Naive thymus-derived CD4-positive, alpha-beta T cell (primary cell): ENCODE measurements at regions not wholly inside any gene's neighbourhood (a gene's known extent, or its start where the extent isn't known, plus 50 kb on each side); places are given as distances from the start of the nearest gene placed in this dataset.

Experiments
- ATAC-seq: fragments of 150-1000 bp; cut with Tn5 transposase; 2 replicates; pipeline ENCODE4 v1.10.0; 2021; ENCODE audit warnings: mild to moderate bottlenecking, moderate library complexity
- CTCF ChIA-PET: fragments of 350-600 bp; sonication (Branson Sonifier 250); formaldehyde crosslinking; loops from one replicate; lab custom pipeline; 2021; ENCODE audit warnings: antibody characterized with exemption; lab: Charles Lee
- POLR2A ChIA-PET: fragments of 350-600 bp; sonication (Branson Sonifier 250); formaldehyde crosslinking; loops from one replicate; lab custom pipeline; 2021; ENCODE audit warnings: antibody characterized with exemption, inconsistent platforms; lab: Charles Lee
- DNase-seq, 9 donors: peaks; one replicate each; pipeline versions ENCODE4 v3.0.0 to v3.0.0-alpha.2; 2020 to 2022; ENCODE audit warnings: mixed read lengths in 1 of 9
- H3K27ac ChIP-seq: one replicate; pipeline ENCODE4 v1.7.0; 2013; ENCODE audit warnings: mild to moderate bottlenecking, low read depth, low read length, moderate library complexity
- H3K27me3 ChIP-seq, 2 donors: one replicate each; pipeline ENCODE4 v1.7.0; 2013; ENCODE audit warnings: low read length in 2 of 2, mild to moderate bottlenecking in 2 of 2, moderate library complexity in 2 of 2; ENCODE audit not compliant: control insufficient read depth in 2 of 2, insufficient read depth in 2 of 2
- H3K36me3 ChIP-seq, 3 experiments: 1 replicate in 2 of 3; 2 replicates in 1 of 3; pipeline ENCODE4 v1.7.0; 2013; ENCODE audit warnings: low read length in 3 of 3, mild to moderate bottlenecking in 3 of 3, moderate library complexity in 1 of 3; ENCODE audit not compliant: insufficient read depth in 3 of 3, control insufficient read depth in 2 of 3
- H3K4me1 ChIP-seq, 2 donors: one replicate each; pipeline ENCODE4 v1.7.0; 2013; ENCODE audit warnings: low read length in 2 of 2, mild to moderate bottlenecking in 2 of 2, moderate library complexity in 1 of 2; ENCODE audit not compliant: control insufficient read depth in 2 of 2, insufficient read depth in 2 of 2
- H3K4me3 ChIP-seq: 2 replicates; pipeline ENCODE4 v1.7.0; 2013; ENCODE audit warnings: mild to moderate bottlenecking, low read length
- H3K9me3 ChIP-seq, 3 experiments: 1 replicate in 2 of 3; 2 replicates in 1 of 3; pipeline ENCODE4 v1.7.0; 2013; ENCODE audit warnings: low read length in 3 of 3; ENCODE audit not compliant: control insufficient read depth in 2 of 3
- H3K27ac Mint-ChIP-seq, 9 donors: one replicate each; pipeline ENCODE4 v1.8.0; 2020 to 2022; ENCODE audit warnings: mixed read lengths in 9 of 9, mild to moderate bottlenecking in 8 of 9, moderate library complexity in 5 of 9, inconsistent platforms in 2 of 9
- H3K27me3 Mint-ChIP-seq, 5 donors: one replicate each; pipeline ENCODE4 v1.8.0; 2021 to 2022; ENCODE audit warnings: mixed read lengths in 5 of 5, mild to moderate bottlenecking in 1 of 5
- H3K36me3 Mint-ChIP-seq, 5 donors: one replicate each; pipeline ENCODE4 v1.8.0; 2020 to 2022; ENCODE audit warnings: mixed read lengths in 5 of 5, mild to moderate bottlenecking in 3 of 5, inconsistent platforms in 1 of 5
- H3K4me1 Mint-ChIP-seq, 7 donors: one replicate each; pipeline ENCODE4 v1.8.0; 2020 to 2022; ENCODE audit warnings: mixed read lengths in 7 of 7, mild to moderate bottlenecking in 3 of 7, inconsistent platforms in 1 of 7
- H3K4me3 Mint-ChIP-seq, 10 donors: one replicate each; pipeline ENCODE4 v1.8.0; 2020 to 2022; ENCODE audit warnings: mild to moderate bottlenecking in 10 of 10, mixed read lengths in 10 of 10, moderate library complexity in 6 of 10, inconsistent platforms in 2 of 10
- H3K9me3 Mint-ChIP-seq, 11 donors: one replicate each; pipeline ENCODE4 v1.8.0; 2020 to 2022; ENCODE audit warnings: mixed read lengths in 11 of 11, mild to moderate bottlenecking in 4 of 11, inconsistent platforms in 1 of 11, moderate library complexity in 1 of 11
- intact Hi-C, 2 donors: fragments of 100-400 bp; cut with micrococcal nuclease; formaldehyde crosslinking; loops; one replicate each; pipeline ENCODE4 v1.15.1; 2023

GRCh38 chr10:28822719-28823464, 145.6 kb downstream of the BAMBI start:
- no peak overlapping the region for H3K4me3 Mint-ChIP-seq
- no peak overlapping the region for H3K27ac Mint-ChIP-seq
- intact Hi-C loops: no loop called here
- ChIA-PET CTCF (no interaction called here), POLR2A (no interaction called here)
- no peak overlapping the region for H3K4me3 ChIP-seq
- H3K27me3 Mint-ChIP-seq: peaks cover 0 to 29% (median 8%) of the 10 kb centered on the region in 5 donors
- H3K27ac ChIP-seq: no peak overlapping the region
- H3K36me3 Mint-ChIP-seq: peaks cover 0 to 3% (median 0%) of the 10 kb centered on the region in 5 donors
- H3K4me1 ChIP-seq: no peaks in the 10 kb centered on the region
- H3K36me3 ChIP-seq: no peaks in the 10 kb centered on the region
- DNase-seq (no peak), ATAC-seq (no peak)
- peaks cover 0 to 3% (median 0%) of the 10 kb centered on the region in 11 donors for H3K9me3 Mint-ChIP-seq
- H3K4me1 Mint-ChIP-seq: no peaks in the 10 kb centered on the region
- H3K9me3 ChIP-seq: no peaks in the 10 kb centered on the region
- H3K27me3 ChIP-seq: peaks cover 0 to 2% of the 10 kb centered on the region in 2 donors

DNA sequence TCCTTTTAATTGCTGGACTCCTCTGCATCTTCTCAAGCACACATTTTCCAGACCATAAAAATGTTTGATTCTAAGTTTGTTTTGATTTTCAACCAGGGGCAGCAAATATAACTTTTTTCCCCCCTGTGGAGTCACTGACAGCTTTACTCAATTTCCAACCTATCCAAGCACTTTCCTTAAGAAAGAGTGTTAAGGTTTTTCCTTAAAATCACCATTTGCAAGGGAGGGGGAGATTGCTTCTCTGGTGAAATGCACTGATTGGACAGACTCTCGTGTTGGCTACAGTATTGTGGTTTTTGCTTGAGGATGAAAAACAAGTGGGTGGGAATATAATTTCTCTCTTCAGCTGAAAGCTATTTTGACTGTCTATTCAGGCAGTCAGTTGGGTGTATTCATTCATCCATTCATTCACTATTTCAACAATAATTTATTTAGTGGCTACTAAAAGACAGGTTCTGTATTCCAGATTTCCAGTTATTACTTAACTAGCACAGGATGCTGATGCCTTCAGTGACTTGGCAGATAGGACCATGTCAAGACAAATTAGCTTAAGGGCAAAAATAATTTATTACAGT, 146.3 kb downstream of the BAMBI start:
- no peak for DNase-seq
- Histone ChIP-seq H3K4me3 (no peak overlapping the region), H3K36me3 (no peaks in the 10 kb centered on the region), H3K9me3 (no peaks in the 10 kb centered on the region), H3K27me3 (peaks cover 0 to 2% of the 10 kb centered on the region in 2 donors), H3K4me1 (no peaks in the 10 kb centered on the region), H3K27ac (no peak overlapping the region)
- intact Hi-C loops: no loop called here
- ChIA-PET CTCF (no interaction called here), POLR2A (no interaction called here)
- Mint-ChIP-seq H3K9me3 (peaks cover 0 to 3% (median 0%) of the 10 kb centered on the region in 11 donors), H3K27me3 (peaks cover 0 to 29% (median 6%) of the 10 kb centered on the region in 5 donors), H3K27ac (no peak overlapping the region), H3K4me3 (no peak overlapping the region), H3K4me1 (no peaks in the 10 kb centered on the region), H3K36me3 (peaks cover 0 to 3% (median 0%) of the 10 kb centered on the region in 5 donors)
- no peak for ATAC-seq

DNA sequence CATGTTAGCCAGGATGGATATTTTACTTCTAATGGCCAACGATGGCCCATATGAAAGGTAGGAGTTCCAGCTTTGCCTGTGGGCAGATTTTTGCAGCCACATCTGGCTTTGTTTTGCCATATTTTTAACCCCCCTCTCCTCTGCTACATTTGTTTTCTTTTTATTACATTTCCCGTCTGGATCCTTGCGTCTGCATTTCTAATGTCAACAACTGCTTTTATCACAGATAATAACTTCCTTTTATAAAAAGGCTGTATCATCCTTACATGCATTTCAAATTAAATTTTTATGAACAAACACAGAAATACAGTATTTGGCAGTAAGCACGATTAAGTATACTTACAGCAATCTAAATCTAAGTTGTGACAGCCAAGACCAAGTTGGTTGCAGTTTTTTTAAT, 156.0 kb downstream of the BAMBI start:
- ATAC-seq (no peak), DNase-seq (no peak)
- no peaks in the 10 kb centered on the region for H3K36me3 Mint-ChIP-seq
- ChIA-PET CTCF (no interaction called here), POLR2A (no interaction called here)
- no peak overlapping the region for H3K4me3 ChIP-seq
- peaks cover 0 to 6% (median 0%) of the 10 kb centered on the region in 7 donors for H3K4me1 Mint-ChIP-seq
- H3K9me3 Mint-ChIP-seq: peaks cover 0 to 6% (median 0%) of the 10 kb centered on the region in 11 donors
- intact Hi-C loops: no loop called here
- H3K9me3 ChIP-seq: no peaks in the 10 kb centered on the region
- H3K27ac Mint-ChIP-seq: no peak overlapping the region
- no peaks in the 10 kb centered on the region for H3K27me3 ChIP-seq
- H3K27ac ChIP-seq: no peak overlapping the region
- no peak overlapping the region for H3K4me3 Mint-ChIP-seq
- H3K27me3 Mint-ChIP-seq: peaks cover 0 to 21% (median 19%) of the 10 kb centered on the region in 5 donors
- H3K36me3 ChIP-seq: no peaks in the 10 kb centered on the region
- H3K4me1 ChIP-seq: no peaks in the 10 kb centered on the region

GRCh38 chr10:28836435-28836743, 159.1 kb downstream of the BAMBI start:
- Histone ChIP-seq H3K27me3 (no peaks in the 10 kb centered on the region), H3K4me3 (no peak overlapping the region), H3K9me3 (no peaks in the 10 kb centered on the region), H3K27ac (no peak overlapping the region), H3K4me1 (no peaks in the 10 kb centered on the region), H3K36me3 (no peaks in the 10 kb centered on the region)
- POLR2A ChIA-PET: no interaction called here
- ATAC-seq (no peak), DNase-seq (no peak)
- H3K36me3 Mint-ChIP-seq: no peaks in the 10 kb centered on the region
- intact Hi-C loops: no loop called here
- peaks cover 0 to 27% (median 19%) of the 10 kb centered on the region in 5 donors for H3K27me3 Mint-ChIP-seq
- CTCF ChIA-PET: no interaction called here
- H3K4me1 Mint-ChIP-seq: peaks cover 0 to 6% (median 0%) of the 10 kb centered on the region in 7 donors
- no peak overlapping the region for H3K27ac Mint-ChIP-seq
- peaks cover 0 to 6% (median 0%) of the 10 kb centered on the region in 11 donors for H3K9me3 Mint-ChIP-seq
- no peak overlapping the region for H3K4me3 Mint-ChIP-seq

DNA sequence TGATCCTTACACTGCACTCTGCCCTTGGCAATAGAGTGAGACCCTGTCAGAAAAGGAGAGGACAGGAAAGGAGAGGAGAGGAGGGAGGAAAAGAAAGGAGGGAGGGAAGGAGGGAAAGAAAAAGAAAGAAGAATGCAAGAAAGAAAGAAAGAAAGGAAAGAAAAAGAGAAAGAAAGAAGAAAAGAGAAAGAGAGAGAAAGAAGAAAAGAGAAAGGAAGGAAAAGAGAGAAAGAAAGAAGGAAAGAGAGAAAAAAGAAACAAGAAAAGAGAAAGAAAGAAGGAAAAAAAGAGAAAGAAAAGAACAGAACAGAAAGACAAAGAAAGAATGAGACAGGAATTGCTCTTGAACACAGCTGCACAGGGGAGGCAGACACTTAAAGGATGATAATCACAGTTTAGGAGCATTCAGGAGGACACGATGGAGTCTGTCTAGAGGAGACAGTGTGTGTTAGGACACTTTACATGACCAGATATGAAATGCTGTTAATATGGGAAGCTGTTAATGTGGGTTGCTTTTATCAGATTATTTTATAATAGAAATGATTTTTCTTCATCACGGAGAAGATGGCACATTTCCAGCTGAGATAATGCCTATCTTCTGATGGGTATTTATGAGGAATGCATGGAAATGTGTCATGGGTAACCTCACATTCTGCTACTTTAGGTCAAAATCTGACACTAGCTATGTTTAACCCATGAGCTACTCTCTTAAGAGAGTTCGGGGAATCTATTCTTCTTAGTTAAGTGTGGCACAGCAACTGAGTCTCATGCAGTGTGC, 160.5 kb downstream of the BAMBI start:
- H3K27me3 ChIP-seq: no peaks in the 10 kb centered on the region
- no peak overlapping the region for H3K4me3 ChIP-seq
- no peak overlapping the region for H3K27ac ChIP-seq
- DNase-seq: no peak
- peaks cover 0 to 6% (median 0%) of the 10 kb centered on the region in 7 donors for H3K4me1 Mint-ChIP-seq
- intact Hi-C loops: no loop called here
- ChIA-PET CTCF (no interaction called here), POLR2A (no interaction called here)
- no peaks in the 10 kb centered on the region for H3K9me3 ChIP-seq
- no peak for ATAC-seq
- H3K4me3 Mint-ChIP-seq: no peak overlapping the region
- no peaks in the 10 kb centered on the region for H3K4me1 ChIP-seq
- no peaks in the 10 kb centered on the region for H3K36me3 Mint-ChIP-seq
- no peak overlapping the region for H3K27ac Mint-ChIP-seq
- no peaks in the 10 kb centered on the region for H3K36me3 ChIP-seq
- H3K9me3 Mint-ChIP-seq: peaks cover 0 to 4% (median 0%) of the 10 kb centered on the region in 11 donors
- peaks cover 0 to 27% (median 19%) of the 10 kb centered on the region in 5 donors for H3K27me3 Mint-ChIP-seq

DNA sequence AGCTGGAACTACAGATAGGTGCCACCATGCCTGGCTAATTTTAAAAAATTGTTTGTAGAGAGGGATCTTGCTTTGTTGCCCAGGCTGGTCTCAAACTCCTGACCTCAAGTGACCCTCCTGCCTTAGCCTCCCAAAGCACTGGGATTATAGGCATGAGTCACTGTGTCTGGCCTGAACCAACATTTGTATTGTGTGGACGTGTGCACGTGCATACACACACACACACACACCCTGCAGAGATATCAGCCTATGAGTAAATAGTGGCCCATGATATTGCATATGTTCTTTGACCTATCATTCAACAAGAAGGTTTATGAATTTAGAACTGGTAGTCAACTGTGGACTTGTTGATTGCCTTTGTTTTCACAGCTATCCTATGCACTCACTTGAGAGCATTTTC, 161.6 kb downstream of the BAMBI start:
- H3K27ac Mint-ChIP-seq: no peak overlapping the region

More for the DNA sequence above, 161.6 kb downstream of the BAMBI start:
- Histone ChIP-seq H3K27me3 (no peaks in the 10 kb centered on the region), H3K4me1 (no peaks in the 10 kb centered on the region), H3K36me3 (no peaks in the 10 kb centered on the region), H3K9me3 (no peaks in the 10 kb centered on the region), H3K27ac (no peak overlapping the region), H3K4me3 (no peak overlapping the region)
- Mint-ChIP-seq H3K9me3 (peaks cover 0 to 4% (median 0%) of the 10 kb centered on the region in 11 donors), H3K36me3 (no peaks in the 10 kb centered on the region), H3K4me1 (peaks cover 0 to 6% (median 0%) of the 10 kb centered on the region in 7 donors), H3K27me3 (peaks cover 0 to 27% (median 17%) of the 10 kb centered on the region in 5 donors), H3K4me3 (no peak overlapping the region)
- no peak for DNase-seq
- ATAC-seq: no peak
- POLR2A ChIA-PET: no interaction called here
- CTCF ChIA-PET: interaction anchor here (0.6 kb wide), 1 partner anchor 83 kb away, joined by 3 read pairs; no protein-coding TSS in a partner anchor
- intact Hi-C loops: no loop called here
